HCT116 (cell line): ENCODE measurements at regions not wholly inside any gene's neighbourhood (a gene's known extent, or its start where the extent isn't known, plus 50 kb on each side); places are given as distances from the start of the nearest gene placed in this dataset.

Experiments
- ATAC-seq: fragments of 200-7000 bp; cut with Tn5 transposase; 2 replicates; pipeline ENCODE4 v1.9.1; 2020; ENCODE audit warnings: mild to moderate bottlenecking, moderate library complexity
- BruUV-seq: library from RNA; stranded (reverse); fragments of 400-500 nt; replicated peaks from 2 replicates; lab custom pipeline; 2021; lab: Mats Ljungman, UMichigan
- CTCF ChIA-PET: fragments of 300-600 bp; sonication (Branson Sonifier 250); formaldehyde crosslinking; loops from one replicate; lab custom pipeline; 2021; ENCODE audit warnings: antibody characterized with exemption; lab: Charles Lee
- POLR2A ChIA-PET: fragments of 300-600, 350-600 bp; sonication (Branson Sonifier 250); formaldehyde crosslinking; loops from one replicate; lab custom pipeline; 2021; ENCODE audit warnings: antibody characterized with exemption; lab: Charles Lee
- RAD21 ChIA-PET, 2 experiments: fragments of 300-600 bp; sonication (Branson Sonifier 250); formaldehyde crosslinking; loops; one replicate each; lab custom pipeline; 2023; ENCODE audit warnings: low total read pairs in 2 of 2; ENCODE audit not compliant: uncharacterized antibody in 2 of 2, unreplicated experiment in 2 of 2, low non-redundant PET in 1 of 2; lab: Charles Lee
- DNase-seq: peaks from one replicate; pipeline ENCODE4 v3.0.0-alpha.2; 2010; ENCODE audit warnings: low read depth, low spot score
- H2AFZ ChIP-seq: fragments of 200-600 bp; shearing (Covaris generic), sonication (generic); 2 replicates; pipeline ENCODE4 v1.6.1; 2017; ENCODE audit warnings: low read depth, mixed run types, mixed read lengths, antibody characterized with exemption, low read length; ENCODE audit not compliant: poor library complexity, severe bottlenecking
- H3K27ac ChIP-seq: 2 replicates; pipeline ENCODE4 v1.5.1; 2012; ENCODE audit warnings: low read depth, low read length
- H3K27me3 ChIP-seq: fragments of 200-600 bp; sonication (generic); 2 replicates; pipeline ENCODE4 v1.6.1; 2016; ENCODE audit warnings: mixed run types, low read length, mixed read lengths; ENCODE audit not compliant: insufficient read depth
- H3K36me3 ChIP-seq, 2 experiments: fragments of 200-500 bp in 1 of 2; fragments of 200-600 bp in 1 of 2; sonication (Bioruptor generic) in 1 of 2; sonication (generic) in 1 of 2; 2 replicates each; pipeline versions ENCODE4 v1.5.1 to v1.6.1; 2014 to 2016; ENCODE audit warnings: low read length in 2 of 2, inconsistent platforms in 1 of 2, mixed read lengths in 1 of 2, mixed run types in 1 of 2; ENCODE audit not compliant: insufficient read depth in 2 of 2, control insufficient read depth in 1 of 2
- H3K4me1 ChIP-seq, 2 experiments: fragments of 200-600 bp in 1 of 2; sonication (generic) in 1 of 2; 2 replicates each; pipeline versions ENCODE4 v1.5.1 to v1.6.1; 2012 to 2017; ENCODE audit warnings: low read length in 2 of 2, inconsistent platforms in 1 of 2, mild to moderate bottlenecking in 1 of 2, mixed read lengths in 1 of 2, mixed run types in 1 of 2, moderate library complexity in 1 of 2; ENCODE audit not compliant: insufficient read depth in 2 of 2, control insufficient read depth in 1 of 2
- H3K4me2 ChIP-seq: fragments of 200-600 bp; sonication (generic); 2 replicates; pipeline ENCODE4 v1.6.1; 2017; ENCODE audit warnings: mixed run types, low read length, mixed read lengths
- H3K4me3 ChIP-seq, 2 experiments: fragments of 200-600 bp in 1 of 2; sonication (generic) in 1 of 2; replicated peaks in 1 of 2; 2 replicates each; pipeline ENCODE4 v1.5.1; 2011 to 2016; ENCODE audit warnings: low read length in 2 of 2, control low read depth in 1 of 2, low read depth in 1 of 2, mild to moderate bottlenecking in 1 of 2, mixed read lengths in 1 of 2, mixed run types in 1 of 2
- H3K79me2 ChIP-seq: fragments of 200-600 bp; sonication (generic); 2 replicates; pipeline ENCODE4 v1.6.1; 2017; ENCODE audit warnings: mild to moderate bottlenecking, mixed run types, low read length, moderate library complexity, mixed read lengths; ENCODE audit not compliant: insufficient read depth
- H3K9ac ChIP-seq: fragments of 200-600 bp; sonication (generic); 2 replicates; pipeline ENCODE4 v1.6.1; 2016; ENCODE audit warnings: low read length, mixed read lengths
- H3K9me2 ChIP-seq: fragments of 200-600 bp; sonication (generic), shearing (Covaris generic); 2 replicates; pipeline ENCODE4 v1.6.1; 2017; ENCODE audit warnings: mixed run types, mild to moderate bottlenecking, moderate library complexity; ENCODE audit not compliant: insufficient read depth
- H3K9me3 ChIP-seq, 2 experiments: fragments of 200-500 bp in 1 of 2; fragments of 200-600 bp in 1 of 2; sonication (Bioruptor generic) in 1 of 2; sonication (generic) in 1 of 2; 2 replicates each; pipeline ENCODE4 v1.6.1; 2014 to 2017; ENCODE audit warnings: low read length in 2 of 2, mixed read lengths in 2 of 2, inconsistent platforms in 1 of 2, low read depth in 1 of 2, mild to moderate bottlenecking in 1 of 2, mixed run types in 1 of 2, moderate library complexity in 1 of 2; ENCODE audit not compliant: control insufficient read depth in 1 of 2, insufficient read depth in 1 of 2
- H4K20me1 ChIP-seq: fragments of 200-600 bp; sonication (generic), shearing (Covaris generic); 2 replicates; pipeline ENCODE4 v1.6.1; 2017; ENCODE audit warnings: mixed run types, mild to moderate bottlenecking, moderate library complexity; ENCODE audit not compliant: insufficient read depth
- CBX3 ChIP-seq: IDR thresholded peaks from 2 replicates; pipeline ENCODE4 v1.6.1; 2012; ENCODE audit warnings: low read depth
- CEBPB ChIP-seq: IDR thresholded peaks from 2 replicates; pipeline ENCODE4 v1.6.1; 2012; ENCODE audit warnings: low read depth
- EGR1 ChIP-seq: IDR thresholded peaks from 2 replicates; pipeline ENCODE4 v1.6.1; 2012; ENCODE audit warnings: low read depth
- ELF1 ChIP-seq: IDR thresholded peaks from 2 replicates; pipeline ENCODE4 v1.6.1; 2012; ENCODE audit warnings: low read depth, borderline replicate concordance
- EZH2 ChIP-seq: fragments of 200-600 bp; sonication (generic); IDR thresholded peaks from 2 replicates; pipeline ENCODE4 v1.6.1; 2017; ENCODE audit warnings: antibody characterized with exemption, mixed run types
- EZH2phosphoT487 ChIP-seq: fragments of 200-600 bp; IDR thresholded peaks from 2 replicates; pipeline ENCODE4 v1.6.1; 2018; ENCODE audit warnings: antibody characterized with exemption, borderline replicate concordance
- FOSL1 ChIP-seq: IDR thresholded peaks from 2 replicates; pipeline ENCODE4 v1.6.1; 2012; ENCODE audit warnings: low read depth
- JUND ChIP-seq: IDR thresholded peaks from 2 replicates; pipeline ENCODE4 v1.6.1; 2012
- POLR2A ChIP-seq: IDR thresholded peaks from 2 replicates; pipeline ENCODE4 v1.7.0; 2011; ENCODE audit warnings: borderline replicate concordance; ENCODE audit not compliant: insufficient read depth, insufficient read length; ENCODE audit errors: extremely low read depth
- POLR2AphosphoS5 ChIP-seq: IDR thresholded peaks from 2 replicates; pipeline ENCODE4 v1.6.1; 2011; ENCODE audit warnings: mild to moderate bottlenecking, low read depth, low read length, moderate library complexity
- RAD21 ChIP-seq: IDR thresholded peaks from 2 replicates; pipeline ENCODE4 v1.6.1; 2012; ENCODE audit warnings: low read depth, mild to moderate bottlenecking
- SIN3A ChIP-seq: IDR thresholded peaks from 2 replicates; pipeline ENCODE4 v1.6.1; 2012; ENCODE audit warnings: low read depth
- SP1 ChIP-seq: IDR thresholded peaks from 2 replicates; pipeline ENCODE4 v1.6.1; 2012; ENCODE audit warnings: low read depth
- YY1 ChIP-seq: IDR thresholded peaks from 2 replicates; pipeline ENCODE4 v1.6.1; 2011; ENCODE audit warnings: low read length, low read depth, moderate library complexity, mild to moderate bottlenecking; ENCODE audit not compliant: insufficient replicate concordance; ENCODE audit errors: extremely low read depth
- ZNF274 ChIP-seq: fragments of 200-500 bp; sonication (Bioruptor generic); IDR thresholded peaks from 2 replicates; pipeline ENCODE4 v1.6.1; 2014; ENCODE audit warnings: mild to moderate bottlenecking, low read depth, low read length, inconsistent platforms
- intact Hi-C: fragments of 100-400 bp; cut with micrococcal nuclease; formaldehyde crosslinking; loops from 2 replicates; pipeline ENCODE4 v1.10.0; 2022
- TF ChIP-seq, protein P1 (sequence below): IDR thresholded peaks from 2 replicates; pipeline ENCODE4 v1.6.1; 2011; ENCODE audit warnings: mild to moderate bottlenecking, low read length, moderate library complexity; ENCODE audit not compliant: insufficient replicate concordance; ENCODE audit errors: extremely low read depth
- TF ChIP-seq, protein P2 (sequence below), 3 experiments: fragments of 200-600 bp in 1 of 3; sonication (generic) in 1 of 3; IDR thresholded peaks in 2 of 3; conservative IDR thresholded peaks in 1 of 3; 2 replicates each; pipeline ENCODE4 v1.5.1; 2012 to 2017; ENCODE audit warnings: low read depth in 2 of 3, low read length in 2 of 3, antibody characterized with exemption in 1 of 3, borderline replicate concordance in 1 of 3, control low read depth in 1 of 3, mild to moderate bottlenecking in 1 of 3, mixed read lengths in 1 of 3, mixed run types in 1 of 3, moderate library complexity in 1 of 3; ENCODE audit not compliant: insufficient read depth in 1 of 3
- TF ChIP-seq, protein P3 (sequence below): IDR thresholded peaks from 2 replicates; pipeline ENCODE4 v1.6.1; 2012

DNA sequence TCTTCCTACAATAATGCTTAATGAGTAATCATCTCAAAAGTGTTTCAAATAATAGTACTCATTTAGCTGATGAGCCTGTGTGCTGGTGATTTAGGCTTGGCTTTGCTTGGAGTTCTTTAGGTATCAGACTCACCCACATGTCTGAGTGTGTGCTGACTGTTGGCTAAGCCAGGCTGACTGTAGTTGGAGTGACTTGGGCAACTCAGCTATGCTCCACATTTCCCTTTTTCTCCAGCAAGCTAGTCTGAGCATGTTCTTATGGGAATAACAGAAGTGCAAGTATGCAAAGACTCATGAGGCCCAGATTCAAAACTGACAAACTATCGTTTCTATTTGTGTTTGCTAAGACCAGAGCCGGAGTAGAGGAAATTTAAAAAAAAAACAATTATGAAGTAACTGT, 99.0 kb upstream of the ADGRL4 start:
- RAD21 ChIA-PET = no interaction called here
- H3K4me1 ChIP-seq = no peaks in the 10 kb centered on the region

DNA sequence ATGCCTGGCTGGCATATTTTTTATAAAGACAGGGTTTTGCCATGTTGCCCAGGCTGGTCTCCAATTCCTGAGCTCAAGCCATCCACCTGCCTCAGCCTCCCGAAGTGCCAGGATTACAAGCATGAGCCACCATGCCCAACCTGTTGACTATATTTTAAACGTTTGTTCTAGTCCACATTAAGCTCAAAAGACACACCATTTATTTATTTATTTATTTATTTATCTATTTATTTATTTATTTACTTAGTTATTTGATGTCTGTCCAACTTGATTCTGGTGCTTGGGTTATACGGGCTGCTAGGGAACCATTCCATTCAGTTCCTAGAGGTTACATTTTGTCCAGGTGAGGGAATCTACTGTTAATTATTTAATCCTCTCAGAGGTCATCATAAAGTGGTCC, 98.1 kb upstream of the ADGRL4 start:
- ChIA-PET CTCF (no interaction called here), RAD21 (no interaction called here)
- intact Hi-C loops = no loop called here
- TF ChIP-seq EZH2phosphoT487 (no peak), POLR2A (no peak), EZH2 (no peak), SP1 (no peak), ZNF274 (no peak), CBX3 (no peak), POLR2AphosphoS5 (no peak), CEBPB (no peak), ELF1 (no peak), EGR1 (no peak), RAD21 (no peak)
- TF ChIP-seq, protein P1, sequence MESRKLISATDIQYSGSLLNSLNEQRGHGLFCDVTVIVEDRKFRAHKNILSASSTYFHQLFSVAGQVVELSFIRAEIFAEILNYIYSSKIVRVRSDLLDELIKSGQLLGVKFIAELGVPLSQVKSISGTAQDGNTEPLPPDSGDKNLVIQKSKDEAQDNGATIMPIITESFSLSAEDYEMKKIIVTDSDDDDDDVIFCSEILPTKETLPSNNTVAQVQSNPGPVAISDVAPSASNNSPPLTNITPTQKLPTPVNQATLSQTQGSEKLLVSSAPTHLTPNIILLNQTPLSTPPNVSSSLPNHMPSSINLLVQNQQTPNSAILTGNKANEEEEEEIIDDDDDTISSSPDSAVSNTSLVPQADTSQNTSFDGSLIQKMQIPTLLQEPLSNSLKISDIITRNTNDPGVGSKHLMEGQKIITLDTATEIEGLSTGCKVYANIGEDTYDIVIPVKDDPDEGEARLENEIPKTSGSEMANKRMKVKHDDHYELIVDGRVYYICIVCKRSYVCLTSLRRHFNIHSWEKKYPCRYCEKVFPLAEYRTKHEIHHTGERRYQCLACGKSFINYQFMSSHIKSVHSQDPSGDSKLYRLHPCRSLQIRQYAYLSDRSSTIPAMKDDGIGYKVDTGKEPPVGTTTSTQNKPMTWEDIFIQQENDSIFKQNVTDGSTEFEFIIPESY = no peak

More for the DNA sequence above, 99.0 kb upstream of the ADGRL4 start:
- no peak overlapping the region for H3K4me3 ChIP-seq
- no peaks in the 10 kb centered on the region for H3K27me3 ChIP-seq
- TF ChIP-seq YY1 (no peak), CBX3 (no peak), SIN3A (no peak), FOSL1 (no peak), ELF1 (no peak), JUND (no peak), POLR2AphosphoS5 (no peak), SP1 (no peak)
- TF ChIP-seq, protein P2, sequence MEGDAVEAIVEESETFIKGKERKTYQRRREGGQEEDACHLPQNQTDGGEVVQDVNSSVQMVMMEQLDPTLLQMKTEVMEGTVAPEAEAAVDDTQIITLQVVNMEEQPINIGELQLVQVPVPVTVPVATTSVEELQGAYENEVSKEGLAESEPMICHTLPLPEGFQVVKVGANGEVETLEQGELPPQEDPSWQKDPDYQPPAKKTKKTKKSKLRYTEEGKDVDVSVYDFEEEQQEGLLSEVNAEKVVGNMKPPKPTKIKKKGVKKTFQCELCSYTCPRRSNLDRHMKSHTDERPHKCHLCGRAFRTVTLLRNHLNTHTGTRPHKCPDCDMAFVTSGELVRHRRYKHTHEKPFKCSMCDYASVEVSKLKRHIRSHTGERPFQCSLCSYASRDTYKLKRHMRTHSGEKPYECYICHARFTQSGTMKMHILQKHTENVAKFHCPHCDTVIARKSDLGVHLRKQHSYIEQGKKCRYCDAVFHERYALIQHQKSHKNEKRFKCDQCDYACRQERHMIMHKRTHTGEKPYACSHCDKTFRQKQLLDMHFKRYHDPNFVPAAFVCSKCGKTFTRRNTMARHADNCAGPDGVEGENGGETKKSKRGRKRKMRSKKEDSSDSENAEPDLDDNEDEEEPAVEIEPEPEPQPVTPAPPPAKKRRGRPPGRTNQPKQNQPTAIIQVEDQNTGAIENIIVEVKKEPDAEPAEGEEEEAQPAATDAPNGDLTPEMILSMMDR (IDR thresholded peaks at IDR 0.05 in 2 of 3, conservative IDR thresholded peaks at IDR 0.05 in 1 of 3; ENCODE audit: borderline replicate concordance in 1 of 3, insufficient read depth in 1 of 3, low read depth in 2 of 3, low read length in 2 of 3) = no peak
- TF ChIP-seq, protein P3, sequence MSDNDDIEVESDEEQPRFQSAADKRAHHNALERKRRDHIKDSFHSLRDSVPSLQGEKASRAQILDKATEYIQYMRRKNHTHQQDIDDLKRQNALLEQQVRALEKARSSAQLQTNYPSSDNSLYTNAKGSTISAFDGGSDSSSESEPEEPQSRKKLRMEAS = no peak
- H3K9ac ChIP-seq = no peak overlapping the region
- H4K20me1 ChIP-seq = no peaks in the 10 kb centered on the region
- CTCF ChIA-PET = no interaction called here
- no peaks in the 10 kb centered on the region for H3K9me2 ChIP-seq
- no peaks in the 10 kb centered on the region for H3K9me3 ChIP-seq
- BruUV-seq = no TSS peak
- ATAC-seq = no peak
- POLR2A ChIA-PET = no interaction called here
- DNase-seq = no peak
- H3K79me2 ChIP-seq = no peaks in the 10 kb centered on the region
- H3K36me3 ChIP-seq = no peaks in the 10 kb centered on the region
- intact Hi-C loops = no loop called here
- no peak overlapping the region for H3K4me2 ChIP-seq
- H3K27ac ChIP-seq = no peak overlapping the region
- H2AFZ ChIP-seq = no peak overlapping the region

More for the DNA sequence above, 98.1 kb upstream of the ADGRL4 start:
- Histone ChIP-seq H3K36me3 (no peaks in the 10 kb centered on the region), H3K27ac (no peak overlapping the region), H3K27me3 (no peaks in the 10 kb centered on the region), H3K4me3 (no peak overlapping the region), H3K4me1 (no peaks in the 10 kb centered on the region), H3K9me3 (no peaks in the 10 kb centered on the region), H3K9ac (no peak overlapping the region), H3K4me2 (no peak overlapping the region), H4K20me1 (no peaks in the 10 kb centered on the region), H3K79me2 (no peaks in the 10 kb centered on the region), H2AFZ (no peak overlapping the region), H3K9me2 (no peaks in the 10 kb centered on the region)
- POLR2A ChIA-PET = no interaction called here
- no TSS peak for BruUV-seq
- ATAC-seq = no peak
- DNase-seq = no peak
